H9 (cell line): ENCODE measurements at regions not wholly inside any gene's neighbourhood (a gene's known extent, or its start where the extent isn't known, plus 50 kb on each side); places are given as distances from the start of the nearest gene placed in this dataset.

Experiments used
- DNase-seq: peaks from one replicate; pipeline ENCODE4 v3.0.0-alpha.2; 2017
- H2AFZ ChIP-seq: one replicate; pipeline ENCODE4 v1.6.1; 2013; ENCODE audit warnings: mild to moderate bottlenecking, low read length, control low read depth, moderate library complexity
- H2AK5ac ChIP-seq: 2 replicates; pipeline ENCODE4 v1.6.1; 2013; ENCODE audit warnings: low read length, control low read depth, mixed read lengths; ENCODE audit not compliant: insufficient read length
- H2BK120ac ChIP-seq: one replicate; pipeline ENCODE4 v1.6.1; 2013; ENCODE audit warnings: low read depth, mild to moderate bottlenecking, low read length, control low read depth, inconsistent platforms; ENCODE audit not compliant: poor library complexity, severe bottlenecking
- H2BK12ac ChIP-seq: 2 replicates; pipeline ENCODE4 v1.6.1; 2013; ENCODE audit warnings: low read length, control low read depth, mixed read lengths, low read depth; ENCODE audit not compliant: insufficient read length
- H2BK15ac ChIP-seq: 2 replicates; pipeline ENCODE4 v1.6.1; 2013; ENCODE audit warnings: low read depth, low read length, control low read depth
- H2BK20ac ChIP-seq: one replicate; pipeline ENCODE4 v1.6.1; 2013; ENCODE audit warnings: low read depth, mild to moderate bottlenecking, low read length, control low read depth, inconsistent platforms; ENCODE audit not compliant: poor library complexity, severe bottlenecking
- H2BK5ac ChIP-seq: 2 replicates; pipeline ENCODE4 v1.6.1; 2013; ENCODE audit warnings: low read length, control low read depth, mixed read lengths; ENCODE audit not compliant: insufficient read length
- H3K14ac ChIP-seq: 2 replicates; pipeline ENCODE4 v1.6.1; 2013; ENCODE audit warnings: low read length, control low read depth; ENCODE audit not compliant: insufficient read depth
- H3K18ac ChIP-seq: 2 replicates; pipeline ENCODE4 v1.6.1; 2013; ENCODE audit warnings: low read depth, mild to moderate bottlenecking, mixed read lengths, low read length, control low read depth; ENCODE audit not compliant: insufficient read length
- H3K23ac ChIP-seq: 2 replicates; pipeline ENCODE4 v1.6.1; 2013; ENCODE audit warnings: low read length, control low read depth, mixed read lengths, low read depth; ENCODE audit not compliant: insufficient read length
- H3K23me2 ChIP-seq: 2 replicates; pipeline ENCODE4 v1.6.1; 2013; ENCODE audit warnings: low read depth, mild to moderate bottlenecking, mixed read lengths, low read length, control low read depth; ENCODE audit not compliant: insufficient read length, poor library complexity, severe bottlenecking
- H3K27ac ChIP-seq: 2 replicates; pipeline ENCODE4 v1.5.1; 2013; ENCODE audit warnings: low read length, control low read depth, mixed read lengths, low read depth; ENCODE audit not compliant: insufficient read length
- H3K27me3 ChIP-seq: 2 replicates; pipeline ENCODE4 v1.6.1; 2013; ENCODE audit warnings: low read length, control low read depth, inconsistent platforms; ENCODE audit not compliant: insufficient read depth
- H3K4ac ChIP-seq: 2 replicates; pipeline ENCODE4 v1.6.1; 2013; ENCODE audit warnings: low read depth, mild to moderate bottlenecking, control low read depth, inconsistent platforms, low read length, moderate library complexity
- H3K4me1 ChIP-seq: 2 replicates; pipeline ENCODE4 v1.6.1; 2013; ENCODE audit warnings: low read length, control low read depth, inconsistent platforms; ENCODE audit not compliant: insufficient read depth
- H3K4me2 ChIP-seq: 2 replicates; pipeline ENCODE4 v1.6.1; 2013; ENCODE audit warnings: low read length, control low read depth, mixed read lengths; ENCODE audit not compliant: insufficient read length, insufficient read depth
- H3K56ac ChIP-seq: 2 replicates; pipeline ENCODE4 v1.6.1; 2013; ENCODE audit warnings: low read depth, mild to moderate bottlenecking, mixed read lengths, low read length, control low read depth; ENCODE audit not compliant: insufficient read length
- H3K79me1 ChIP-seq: 2 replicates; pipeline ENCODE4 v1.6.1; 2013; ENCODE audit warnings: low read depth, mild to moderate bottlenecking, moderate library complexity, low read length, control low read depth, inconsistent platforms; ENCODE audit not compliant: insufficient read depth, poor library complexity, severe bottlenecking
- H3K79me2 ChIP-seq: 2 replicates; pipeline ENCODE4 v1.6.1; 2013; ENCODE audit warnings: low read length, control low read depth, inconsistent platforms; ENCODE audit not compliant: insufficient read depth
- H3K9ac ChIP-seq: 2 replicates; pipeline ENCODE4 v1.6.1; 2013; ENCODE audit warnings: low read length, control low read depth, mixed read lengths; ENCODE audit not compliant: insufficient read length; ENCODE audit errors: extremely low read depth
- H3K9me3 ChIP-seq: one replicate; pipeline ENCODE4 v1.6.1; 2013; ENCODE audit warnings: low read depth, low read length, inconsistent platforms; ENCODE audit not compliant: control insufficient read depth
- H3T11ph ChIP-seq: one replicate; pipeline ENCODE4 v1.6.1; 2013; ENCODE audit warnings: mild to moderate bottlenecking, low read length, control low read depth, inconsistent platforms
- H4K20me1 ChIP-seq: one replicate; pipeline ENCODE4 v1.6.1; 2013; ENCODE audit not compliant: control insufficient read depth, insufficient read length, insufficient read depth
- H4K5ac ChIP-seq: 2 replicates; pipeline ENCODE4 v1.6.1; 2013; ENCODE audit warnings: low read depth, mild to moderate bottlenecking, mixed read lengths, low read length, control low read depth; ENCODE audit not compliant: insufficient read length
- H4K8ac ChIP-seq: replicated peaks from 2 replicates; pipeline ENCODE4 v1.6.1; 2013; ENCODE audit warnings: low read length, control low read depth, mixed read lengths, low read depth; ENCODE audit not compliant: insufficient read length
- H4K91ac ChIP-seq: 2 replicates; pipeline ENCODE4 v1.6.1; 2013; ENCODE audit warnings: low read depth, mild to moderate bottlenecking, moderate library complexity, mixed read lengths, low read length, control low read depth; ENCODE audit not compliant: insufficient read length
- H3K27ac Mint-ChIP-seq, 3 experiments: 2 replicates in 2 of 3; 3 replicates in 1 of 3; pipeline ENCODE4 v1.8.0; 2020 to 2021; ENCODE audit warnings: mixed read lengths in 3 of 3, mild to moderate bottlenecking in 1 of 3, moderate library complexity in 1 of 3
- H3K27me3 Mint-ChIP-seq: 2 replicates; pipeline ENCODE4 v1.8.0; 2021; ENCODE audit warnings: low read depth, mild to moderate bottlenecking, moderate library complexity, mixed read lengths
- H3K36me3 Mint-ChIP-seq, 3 experiments: 2 replicates in 2 of 3; 3 replicates in 1 of 3; pipeline ENCODE4 v1.8.0; 2020 to 2021; ENCODE audit warnings: low read depth in 3 of 3, mixed read lengths in 3 of 3; ENCODE audit not compliant: insufficient read depth in 1 of 3
- H3K4me1 Mint-ChIP-seq, 2 experiments: 2 replicates each; pipeline ENCODE4 v1.8.0; 2020; ENCODE audit warnings: mixed read lengths in 2 of 2
- H3K4me3 Mint-ChIP-seq, 2 experiments: 2 replicates in 1 of 2; 3 replicates in 1 of 2; pipeline ENCODE4 v1.8.0; 2020 to 2021; ENCODE audit warnings: mild to moderate bottlenecking in 2 of 2, mixed read lengths in 2 of 2, moderate library complexity in 1 of 2
- H3K9me3 Mint-ChIP-seq, 2 experiments: 2 replicates in 1 of 2; 3 replicates in 1 of 2; pipeline ENCODE4 v1.8.0; 2020; ENCODE audit warnings: mild to moderate bottlenecking in 2 of 2, mixed read lengths in 2 of 2, moderate library complexity in 1 of 2
- WGBS: extraction: QIAGEN DNeasy Blood & Tissue Kit; methylation state at CpG from one replicate; pipeline ENCODE4 v1.1.7; 2013; ENCODE audit warnings: missing lambda C conversion rate, low lambda C conversion rate, mixed read lengths; ENCODE audit not compliant: insufficient read length; ENCODE audit errors: extremely low coverage; 5-methylcytosine and 5-hydroxymethylcytosine counted together
- TF ChIP-seq, protein P1 (sequence below): fragments of 200-600 bp; sonication (generic); conservative IDR thresholded peaks from 3 replicates; pipeline ENCODE4 v1.8.0; 2021; ENCODE audit warnings: antibody characterized with exemption, mild to moderate bottlenecking

DNA sequence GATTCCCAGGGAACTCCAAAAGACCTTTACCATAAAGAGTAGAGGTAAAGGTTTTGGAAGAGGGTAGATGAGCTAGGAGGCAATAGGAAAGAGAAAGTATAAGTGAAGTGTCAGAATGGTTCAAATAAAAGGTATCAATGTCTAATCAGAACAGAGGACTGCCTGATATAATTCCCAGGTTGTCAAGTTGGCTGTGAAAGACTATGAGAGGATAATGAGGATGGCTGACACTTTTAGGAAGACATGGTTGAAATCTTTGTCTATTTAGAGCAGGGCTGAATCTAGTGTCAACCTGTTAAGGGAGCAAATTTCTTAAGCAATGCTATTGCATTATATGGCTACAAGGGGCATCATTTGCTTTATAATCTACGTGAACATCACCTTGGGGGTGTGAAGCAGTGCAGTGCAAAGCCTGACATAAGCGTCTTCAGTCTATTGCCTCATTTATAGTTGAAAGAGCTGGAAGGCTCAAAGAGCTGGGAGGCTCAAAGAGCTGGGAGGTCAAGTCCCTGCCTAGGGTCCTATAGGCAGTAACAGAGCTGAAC lies 308.3 kb upstream of the DEPDC1 start:
- Histone ChIP-seq H2BK5ac (no peak overlapping the region), H3K9me3 (no peaks in the 10 kb centered on the region), H3K79me2 (no peaks in the 10 kb centered on the region), H2AK5ac (no peak overlapping the region), H2BK12ac (no peak overlapping the region), H3K27ac (no peak overlapping the region), H3K4me2 (no peak overlapping the region), H3K27me3 (no peaks in the 10 kb centered on the region), H2AFZ (no peak overlapping the region), H3T11ph (no peak overlapping the region), H3K4ac (no peak overlapping the region), H3K18ac (no peak overlapping the region), H4K5ac (no peak overlapping the region), H4K91ac (no peak overlapping the region), H3K14ac (no peak overlapping the region), H2BK120ac (no peak overlapping the region), H3K79me1 (no peaks in the 10 kb centered on the region), H3K56ac (no peak overlapping the region), H3K23ac (no peak overlapping the region), H4K8ac (no peak overlapping the region), H3K9ac (no peak overlapping the region), H4K20me1 (no peaks in the 10 kb centered on the region), H3K4me1 (no peaks in the 10 kb centered on the region), H2BK15ac (no peak overlapping the region), H3K23me2 (no peaks in the 10 kb centered on the region), H2BK20ac (no peak overlapping the region)
- H3K4me1 Mint-ChIP-seq: no peaks in the 10 kb centered on the region
- no peaks in the 10 kb centered on the region; a peak in 1 of 5 replicates for H3K9me3 Mint-ChIP-seq
- H3K27ac Mint-ChIP-seq: no peak overlapping the region
- no peaks in the 10 kb centered on the region for H3K27me3 Mint-ChIP-seq
- DNase-seq: no peak
- TF ChIP-seq, protein P1, sequence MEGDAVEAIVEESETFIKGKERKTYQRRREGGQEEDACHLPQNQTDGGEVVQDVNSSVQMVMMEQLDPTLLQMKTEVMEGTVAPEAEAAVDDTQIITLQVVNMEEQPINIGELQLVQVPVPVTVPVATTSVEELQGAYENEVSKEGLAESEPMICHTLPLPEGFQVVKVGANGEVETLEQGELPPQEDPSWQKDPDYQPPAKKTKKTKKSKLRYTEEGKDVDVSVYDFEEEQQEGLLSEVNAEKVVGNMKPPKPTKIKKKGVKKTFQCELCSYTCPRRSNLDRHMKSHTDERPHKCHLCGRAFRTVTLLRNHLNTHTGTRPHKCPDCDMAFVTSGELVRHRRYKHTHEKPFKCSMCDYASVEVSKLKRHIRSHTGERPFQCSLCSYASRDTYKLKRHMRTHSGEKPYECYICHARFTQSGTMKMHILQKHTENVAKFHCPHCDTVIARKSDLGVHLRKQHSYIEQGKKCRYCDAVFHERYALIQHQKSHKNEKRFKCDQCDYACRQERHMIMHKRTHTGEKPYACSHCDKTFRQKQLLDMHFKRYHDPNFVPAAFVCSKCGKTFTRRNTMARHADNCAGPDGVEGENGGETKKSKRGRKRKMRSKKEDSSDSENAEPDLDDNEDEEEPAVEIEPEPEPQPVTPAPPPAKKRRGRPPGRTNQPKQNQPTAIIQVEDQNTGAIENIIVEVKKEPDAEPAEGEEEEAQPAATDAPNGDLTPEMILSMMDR: no peak
- no peak overlapping the region for H3K4me3 Mint-ChIP-seq
- no peaks in the 10 kb centered on the region for H3K36me3 Mint-ChIP-seq
- no CpG with 5 or more reads among the region's 2 CpGs for WGBS
